AG04450 (cell line): ENCODE measurements at regions not wholly inside any gene's neighbourhood (a gene's known extent, or its start where the extent isn't known, plus 50 kb on each side); places are given as distances from the start of the nearest gene placed in this dataset.

Source experiments
- CTCF ChIA-PET: fragments of 300-600, 350-600 bp; formaldehyde crosslinking; extraction: SDS; loops from one replicate; lab custom pipeline; 2022; ENCODE audit warnings: antibody characterized with exemption, inconsistent platforms; lab: Charles Lee
- POLR2A ChIA-PET: fragments of 350-600 bp; formaldehyde crosslinking; extraction: SDS; loops from one replicate; lab custom pipeline; 2021; ENCODE audit warnings: antibody characterized with exemption, inconsistent platforms; lab: Yijun Ruan, JAX
- DNase-seq: peaks from one replicate; pipeline ENCODE4 v3.0.0-alpha.2; 2011; ENCODE audit warnings: low read depth, low spot score
- H3K27ac ChIP-seq: one replicate; pipeline ENCODE4 v1.5.1; 2012; ENCODE audit warnings: low read depth, low read length, control low read depth
- H3K27me3 ChIP-seq: one replicate; pipeline ENCODE4 v1.6.0; 2012; ENCODE audit warnings: low read length; ENCODE audit not compliant: control insufficient read depth, insufficient read depth
- H3K4me3 ChIP-seq: 2 replicates; pipeline ENCODE4 v1.5.1; 2011; ENCODE audit warnings: mild to moderate bottlenecking, low read depth, low read length, control low read depth
- H3K9me3 ChIP-seq: 2 replicates; pipeline ENCODE4 v1.5.1; 2012; ENCODE audit warnings: low read length; ENCODE audit not compliant: control insufficient read depth, insufficient read depth
- TF ChIP-seq, protein P1 (sequence below): IDR thresholded peaks from 2 replicates; pipeline ENCODE4 v1.5.1; 2011; ENCODE audit warnings: low read depth, low read length, control low read depth, inconsistent platforms

GRCh38 chr14:62031504-62031903 is 269.3 kb downstream of the SNAPC1 start:
- no peaks in the 10 kb centered on the region for H3K9me3 ChIP-seq
- H3K27ac ChIP-seq = no peak overlapping the region
- ChIA-PET POLR2A (no interaction called here), CTCF (interaction anchor here (1.2 kb wide), 1 partner anchor 95 kb away, joined by 4 read pairs; no protein-coding TSS in a partner anchor)
- TF ChIP-seq, protein P1, sequence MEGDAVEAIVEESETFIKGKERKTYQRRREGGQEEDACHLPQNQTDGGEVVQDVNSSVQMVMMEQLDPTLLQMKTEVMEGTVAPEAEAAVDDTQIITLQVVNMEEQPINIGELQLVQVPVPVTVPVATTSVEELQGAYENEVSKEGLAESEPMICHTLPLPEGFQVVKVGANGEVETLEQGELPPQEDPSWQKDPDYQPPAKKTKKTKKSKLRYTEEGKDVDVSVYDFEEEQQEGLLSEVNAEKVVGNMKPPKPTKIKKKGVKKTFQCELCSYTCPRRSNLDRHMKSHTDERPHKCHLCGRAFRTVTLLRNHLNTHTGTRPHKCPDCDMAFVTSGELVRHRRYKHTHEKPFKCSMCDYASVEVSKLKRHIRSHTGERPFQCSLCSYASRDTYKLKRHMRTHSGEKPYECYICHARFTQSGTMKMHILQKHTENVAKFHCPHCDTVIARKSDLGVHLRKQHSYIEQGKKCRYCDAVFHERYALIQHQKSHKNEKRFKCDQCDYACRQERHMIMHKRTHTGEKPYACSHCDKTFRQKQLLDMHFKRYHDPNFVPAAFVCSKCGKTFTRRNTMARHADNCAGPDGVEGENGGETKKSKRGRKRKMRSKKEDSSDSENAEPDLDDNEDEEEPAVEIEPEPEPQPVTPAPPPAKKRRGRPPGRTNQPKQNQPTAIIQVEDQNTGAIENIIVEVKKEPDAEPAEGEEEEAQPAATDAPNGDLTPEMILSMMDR = no peak
- no peak overlapping the region for H3K4me3 ChIP-seq
- DNase-seq = no peak
- no peaks in the 10 kb centered on the region for H3K27me3 ChIP-seq

DNA sequence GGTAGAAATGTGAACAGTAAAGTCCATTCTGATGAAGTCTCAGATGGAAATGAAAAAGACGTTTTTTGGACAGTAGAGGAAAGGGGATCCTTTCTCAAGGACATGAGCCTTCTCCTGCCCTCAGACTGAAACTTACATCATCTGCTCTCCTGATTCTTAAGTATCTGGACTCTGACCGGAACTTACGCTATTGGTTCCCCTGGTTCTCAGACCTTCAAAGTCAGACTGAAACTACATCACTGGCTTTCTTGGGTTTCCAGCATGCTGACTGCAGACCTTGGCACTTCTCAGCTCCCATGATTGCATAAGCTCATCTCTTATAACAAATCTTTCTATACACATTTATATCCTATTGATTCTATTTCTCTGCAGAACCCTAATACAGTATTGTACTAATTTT is 291.0 kb downstream of the SNAPC1 start:
- TF ChIP-seq, protein P1 = no peak
- Histone ChIP-seq H3K4me3 (no peak overlapping the region), H3K27me3 (no peaks in the 10 kb centered on the region), H3K27ac (no peak overlapping the region), H3K9me3 (peaks cover 9% of the 10 kb centered on the region)
- no peak for DNase-seq
- POLR2A ChIA-PET = interaction anchor here (0.6 kb wide), 1 partner anchor 99 kb away, joined by 4 read pairs; no protein-coding TSS in a partner anchor
- CTCF ChIA-PET = no interaction called here

DNA sequence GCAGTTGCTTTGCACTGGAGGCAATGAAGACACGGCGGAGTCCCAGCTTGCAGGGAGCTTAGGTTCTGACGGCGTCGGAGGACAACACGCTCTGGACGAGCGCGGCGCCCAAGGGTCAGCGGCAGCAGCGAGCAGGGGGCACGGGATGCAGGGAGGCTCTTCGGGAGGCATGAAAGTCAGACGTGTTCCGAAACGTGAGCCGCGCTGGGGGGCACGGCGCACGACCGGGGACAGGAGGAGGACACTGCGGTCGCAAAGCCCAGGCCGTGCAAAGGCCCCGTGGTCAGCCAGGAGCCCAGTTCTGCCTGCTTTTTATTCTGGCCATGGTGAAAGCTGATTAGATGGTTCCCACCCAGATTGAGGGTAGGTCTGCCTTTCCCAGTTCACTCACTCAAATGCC is 294.6 kb downstream of the SNAPC1 start:
- CTCF ChIA-PET = no interaction called here
- H3K4me3 ChIP-seq = no peak overlapping the region
- TF ChIP-seq, protein P1 = no peak
- POLR2A ChIA-PET = no interaction called here
- DNase-seq = no peak
- H3K27me3 ChIP-seq = no peaks in the 10 kb centered on the region
- peaks cover 3% of the 10 kb centered on the region; the same call in 1 of the 2 replicates for H3K9me3 ChIP-seq
- H3K27ac ChIP-seq = no peak overlapping the region

GRCh38 chr14:62062645-62063044 is 300.4 kb downstream of the SNAPC1 start:
- Histone ChIP-seq H3K4me3 (no peak overlapping the region), H3K27ac (no peak overlapping the region), H3K9me3 (no peaks in the 10 kb centered on the region), H3K27me3 (no peaks in the 10 kb centered on the region)
- ChIA-PET POLR2A (no interaction called here), CTCF (no interaction called here)
- TF ChIP-seq, protein P1 = no peak
- DNase-seq = no peak

DNA sequence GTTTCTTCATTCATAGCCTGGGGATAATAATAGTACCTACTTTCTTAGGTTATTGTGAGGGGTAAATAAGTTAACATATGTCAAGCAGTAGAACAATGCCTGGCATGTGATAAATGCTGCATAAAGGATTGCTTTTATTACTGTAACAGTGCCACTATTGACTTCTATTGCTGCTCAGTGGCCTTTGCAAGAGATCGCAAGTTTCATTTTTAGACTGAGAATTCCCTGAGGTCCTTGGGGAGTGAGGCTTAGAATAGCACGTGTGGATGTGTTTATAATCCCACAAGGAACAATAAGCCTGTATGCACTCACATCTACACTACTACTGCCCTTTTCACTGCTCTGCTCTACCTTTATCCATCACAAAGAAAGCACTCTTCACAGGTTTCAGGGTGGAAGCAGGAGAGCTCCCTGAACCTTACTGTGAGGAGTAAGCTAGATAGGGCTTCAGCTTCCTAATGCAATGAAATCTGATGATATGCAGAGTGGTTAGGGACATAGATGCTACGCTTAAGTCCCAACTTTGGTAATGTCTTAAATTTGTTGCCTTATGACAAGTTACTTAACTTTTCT is 302.6 kb downstream of the SNAPC1 start:
- ChIA-PET CTCF (no interaction called here), POLR2A (no interaction called here)
- Histone ChIP-seq H3K27ac (no peak overlapping the region), H3K9me3 (no peaks in the 10 kb centered on the region), H3K4me3 (no peak overlapping the region), H3K27me3 (no peaks in the 10 kb centered on the region)
- TF ChIP-seq, protein P1 = no peak
- DNase-seq = no peak
